ENCODE measurements at regions not wholly inside any gene's neighbourhood (a gene's known extent, or its start where the extent isn't known, plus 50 kb on each side); places are given as distances from the start of the nearest gene placed in this dataset.

- H3K27me3 ChIP-seq (ENCODE audit: insufficient read depth, low read length) = no peaks in the 10 kb centered on the region
- peaks cover 12 to 15% of the 10 kb centered on the region in 2 experiments for H3K4me1 Mint-ChIP-seq
- no peaks in the 10 kb centered on the region for H3K79me1 ChIP-seq (ENCODE audit: insufficient read depth, low read depth, low read length, poor library complexity, severe bottlenecking)
- no peaks in the 10 kb centered on the region for H3K4me1 ChIP-seq (ENCODE audit: insufficient read depth, low read length)
- no peak overlapping the region for H3K23ac ChIP-seq (ENCODE audit: insufficient read length, low read depth, low read length)
- H3K4ac ChIP-seq (ENCODE audit: low read depth, low read length) = no peak overlapping the region
- H4K20me1 ChIP-seq (ENCODE audit: control insufficient read depth, insufficient read depth, insufficient read length) = no peaks in the 10 kb centered on the region
- no peak overlapping the region for H2AFZ ChIP-seq (ENCODE audit: low read length)
- no peaks in the 10 kb centered on the region for H3K9me3 ChIP-seq (ENCODE audit: control insufficient read depth, low read depth, low read length)
- no peak for TF ChIP-seq CTCF (conservative IDR thresholded peaks at IDR 0.05)
- H2BK120ac ChIP-seq (ENCODE audit: low read depth, low read length, poor library complexity, severe bottlenecking) = no peak overlapping the region
- no peak overlapping the region for H3K4me2 ChIP-seq (ENCODE audit: insufficient read depth, insufficient read length, low read length)
- no CpG with 5 or more reads among the region's 1 CpG for WGBS (ENCODE audit: extremely low coverage, insufficient read length, low lambda C conversion rate)
- H2BK12ac ChIP-seq (ENCODE audit: insufficient read length, low read depth, low read length) = no peak overlapping the region
- H3K56ac ChIP-seq (ENCODE audit: insufficient read length, low read depth, low read length) = no peak overlapping the region
- DNase-seq = no peak
- no peak overlapping the region for H2BK15ac ChIP-seq (ENCODE audit: low read depth, low read length)
- H3K36me3 Mint-ChIP-seq (ENCODE audit: insufficient read depth in 1 of 3, low read depth in 3 of 3) = no peaks in the 10 kb centered on the region
- no peak overlapping the region for H4K91ac ChIP-seq (ENCODE audit: insufficient read length, low read depth, low read length)
- no peak overlapping the region for H4K5ac ChIP-seq (ENCODE audit: insufficient read length, low read depth, low read length)
- no peak overlapping the region for H3K14ac ChIP-seq (ENCODE audit: insufficient read depth, low read length)
- H3K4me3 Mint-ChIP-seq = no peak overlapping the region
- H2BK20ac ChIP-seq (ENCODE audit: low read depth, low read length, poor library complexity, severe bottlenecking) = no peak overlapping the region
- no peak overlapping the region; a peak in 1 of 7 replicates for H3K27ac Mint-ChIP-seq
- no peak overlapping the region for H2AK5ac ChIP-seq (ENCODE audit: insufficient read length, low read length)
- H3T11ph ChIP-seq (ENCODE audit: low read length) = no peak overlapping the region
- H2BK5ac ChIP-seq (ENCODE audit: insufficient read length, low read length) = no peak overlapping the region
- no peak overlapping the region for H3K18ac ChIP-seq (ENCODE audit: insufficient read length, low read depth, low read length)
- H3K9me3 Mint-ChIP-seq = no peaks in the 10 kb centered on the region
- H3K27me3 Mint-ChIP-seq (ENCODE audit: low read depth) = peaks cover 1% of the 10 kb centered on the region; the same call in 1 of the 2 replicates
- H3K79me2 ChIP-seq (ENCODE audit: insufficient read depth, low read length) = no peaks in the 10 kb centered on the region
- no peak overlapping the region for H3K27ac ChIP-seq (ENCODE audit: insufficient read length, low read depth, low read length)
- no peak overlapping the region for H3K9ac ChIP-seq (ENCODE audit: extremely low read depth, insufficient read length, low read length)
- no peak overlapping the region for H4K8ac ChIP-seq (replicated peaks; ENCODE audit: insufficient read length, low read depth, low read length)
- no peaks in the 10 kb centered on the region for H3K23me2 ChIP-seq (ENCODE audit: insufficient read length, low read depth, low read length, poor library complexity, severe bottlenecking)
These were observed 425.8 kb upstream of the POU3F3 start for GRCh38 chr2:104428155-104428554.

All from H9 (cell line).